A549 (cell line): ENCODE measurements at regions not wholly inside any gene's neighbourhood (a gene's known extent, or its start where the extent isn't known, plus 50 kb on each side); places are given as distances from the start of the nearest gene placed in this dataset.

Experiments
- CHD4 ChIP-seq: fragments of 200-600 bp; sonication (generic); IDR thresholded peaks from 2 replicates; pipeline ENCODE4 v1.6.1; 2016; ENCODE audit warnings: antibody characterized with exemption, mild to moderate bottlenecking, borderline replicate concordance
- EP300 ChIP-seq, 2 experiments: fragments of >200 bp; sonication (Bioruptor Twin); formaldehyde crosslinking; IDR thresholded peaks; 2 replicates in 1 of 2; 3 replicates in 1 of 2; pipeline ENCODE4 v1.6.1; 2016 to 2017
- ESRRA ChIP-seq: fragments of 150-350 bp; IDR thresholded peaks from 2 replicates; pipeline ENCODE4 v1.6.1; 2014; ENCODE audit warnings: mild to moderate bottlenecking, low read length, borderline replicate concordance
- KDM1A ChIP-seq: fragments of 200-600 bp; sonication (generic); IDR thresholded peaks from 2 replicates; pipeline ENCODE4 v1.6.1; 2016; ENCODE audit warnings: low read depth, mild to moderate bottlenecking
- NPAS2 ChIP-seq: fragments of 250-450 bp; sonication (Bioruptor Pico); IDR thresholded peaks from 2 replicates; pipeline ENCODE4 v1.8.0; 2022; ENCODE audit warnings: mild to moderate bottlenecking, moderate library complexity, borderline replicate concordance
- PHF8 ChIP-seq: fragments of 200-600 bp; sonication (generic); IDR thresholded peaks from 2 replicates; pipeline ENCODE4 v1.6.1; 2016; ENCODE audit warnings: low read depth, mild to moderate bottlenecking, antibody characterized with exemption, moderate library complexity, borderline replicate concordance
- POLR2A ChIP-seq: IDR thresholded peaks from 2 replicates; pipeline ENCODE4 v1.6.1; 2012; ENCODE audit warnings: mild to moderate bottlenecking, low read length
- RARB ChIP-seq: fragments of 250-450 bp; sonication (Bioruptor Pico); IDR thresholded peaks from 2 replicates; pipeline ENCODE4 v1.8.0; 2021; ENCODE audit warnings: mild to moderate bottlenecking, moderate library complexity
- TF ChIP-seq, protein P1 (sequence below): fragments of >200 bp; sonication (Bioruptor Twin); formaldehyde crosslinking; IDR thresholded peaks from 3 replicates; pipeline ENCODE4 v1.5.1; 2016
- TF ChIP-seq, protein P2 (sequence below): IDR thresholded peaks from 2 replicates; pipeline ENCODE4 v1.6.1; 2012

DNA sequence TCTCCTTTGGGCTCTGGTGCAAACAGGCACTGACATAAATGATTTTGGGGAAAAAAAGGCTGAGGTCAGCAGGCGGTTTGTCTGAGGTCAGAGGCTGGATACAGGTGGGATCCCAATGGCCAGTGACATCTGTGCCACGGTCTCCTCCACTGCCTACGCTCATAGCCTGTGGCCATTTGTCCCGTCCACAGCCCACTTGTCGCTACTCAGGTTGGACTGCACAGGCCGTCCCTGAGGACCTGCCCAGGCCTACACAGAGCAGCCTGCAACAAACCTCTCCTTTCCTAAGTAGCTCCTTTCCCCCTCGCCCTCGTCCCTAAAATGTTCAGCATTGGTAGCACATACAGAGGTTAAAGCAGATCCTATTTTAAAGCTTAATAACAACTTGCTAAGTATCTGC is 150.7 kb downstream of the ZBTB18 start:
- no peak for TF ChIP-seq EP300 (IDR thresholded peaks at IDR 0.05)
- no peak for TF ChIP-seq CHD4
- TF ChIP-seq, protein P1, sequence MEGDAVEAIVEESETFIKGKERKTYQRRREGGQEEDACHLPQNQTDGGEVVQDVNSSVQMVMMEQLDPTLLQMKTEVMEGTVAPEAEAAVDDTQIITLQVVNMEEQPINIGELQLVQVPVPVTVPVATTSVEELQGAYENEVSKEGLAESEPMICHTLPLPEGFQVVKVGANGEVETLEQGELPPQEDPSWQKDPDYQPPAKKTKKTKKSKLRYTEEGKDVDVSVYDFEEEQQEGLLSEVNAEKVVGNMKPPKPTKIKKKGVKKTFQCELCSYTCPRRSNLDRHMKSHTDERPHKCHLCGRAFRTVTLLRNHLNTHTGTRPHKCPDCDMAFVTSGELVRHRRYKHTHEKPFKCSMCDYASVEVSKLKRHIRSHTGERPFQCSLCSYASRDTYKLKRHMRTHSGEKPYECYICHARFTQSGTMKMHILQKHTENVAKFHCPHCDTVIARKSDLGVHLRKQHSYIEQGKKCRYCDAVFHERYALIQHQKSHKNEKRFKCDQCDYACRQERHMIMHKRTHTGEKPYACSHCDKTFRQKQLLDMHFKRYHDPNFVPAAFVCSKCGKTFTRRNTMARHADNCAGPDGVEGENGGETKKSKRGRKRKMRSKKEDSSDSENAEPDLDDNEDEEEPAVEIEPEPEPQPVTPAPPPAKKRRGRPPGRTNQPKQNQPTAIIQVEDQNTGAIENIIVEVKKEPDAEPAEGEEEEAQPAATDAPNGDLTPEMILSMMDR, result no peak
- no peak for TF ChIP-seq ESRRA
- no peak for TF ChIP-seq RARB (CRISPR knock-in tag)
- TF ChIP-seq, protein P2, sequence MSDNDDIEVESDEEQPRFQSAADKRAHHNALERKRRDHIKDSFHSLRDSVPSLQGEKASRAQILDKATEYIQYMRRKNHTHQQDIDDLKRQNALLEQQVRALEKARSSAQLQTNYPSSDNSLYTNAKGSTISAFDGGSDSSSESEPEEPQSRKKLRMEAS, result no peak
- no peak for TF ChIP-seq KDM1A
- no peak for TF ChIP-seq PHF8
- TF ChIP-seq POLR2A, result no peak
- no peak for TF ChIP-seq NPAS2
